Ishikawa (cell line): ENCODE measurements at regions not wholly inside any gene's neighbourhood (a gene's known extent, or its start where the extent isn't known, plus 50 kb on each side); places are given as distances from the start of the nearest gene placed in this dataset.

ENCODE experiments used
- CEBPB ChIP-seq: IDR thresholded peaks from 2 replicates; pipeline ENCODE4 v1.6.1; 2012
- CREB1 ChIP-seq: IDR thresholded peaks from 2 replicates; pipeline ENCODE4 v1.6.1; 2012; ENCODE audit warnings: low read depth
- EGR1 ChIP-seq: IDR thresholded peaks from 2 replicates; pipeline ENCODE4 v1.6.1; 2012
- EP300 ChIP-seq: IDR thresholded peaks from 2 replicates; pipeline ENCODE4 v1.6.1; 2012; ENCODE audit warnings: borderline replicate concordance
- FOXM1 ChIP-seq: IDR thresholded peaks from 2 replicates; pipeline ENCODE4 v1.6.1; 2012; ENCODE audit warnings: low read depth, borderline replicate concordance
- MAX ChIP-seq: IDR thresholded peaks from 2 replicates; pipeline ENCODE4 v1.6.1; 2012
- NFIC ChIP-seq: IDR thresholded peaks from 2 replicates; pipeline ENCODE4 v1.6.1; 2012
- RAD21 ChIP-seq: IDR thresholded peaks from 2 replicates; pipeline ENCODE4 v1.6.1; 2012; ENCODE audit warnings: low read depth
- TAF1 ChIP-seq: IDR thresholded peaks from 2 replicates; pipeline ENCODE4 v1.6.1; 2012; ENCODE audit warnings: low read depth, mild to moderate bottlenecking
- TCF12 ChIP-seq: IDR thresholded peaks from 2 replicates; pipeline ENCODE4 v1.6.1; 2012; ENCODE audit warnings: low read depth
- TEAD4 ChIP-seq: IDR thresholded peaks from 2 replicates; pipeline ENCODE4 v1.6.1; 2012
- YY1 ChIP-seq: IDR thresholded peaks from 2 replicates; pipeline ENCODE4 v1.6.1; 2012; ENCODE audit warnings: low read depth
- ZBTB7A ChIP-seq: IDR thresholded peaks from 2 replicates; pipeline ENCODE4 v1.6.1; 2012; ENCODE audit warnings: low read depth
- TF ChIP-seq, protein P1 (sequence below): IDR thresholded peaks from 2 replicates; pipeline ENCODE4 v1.6.1; 2012
- TF ChIP-seq, protein P2 (sequence below): IDR thresholded peaks from 2 replicates; pipeline ENCODE4 v1.6.1; 2012; ENCODE audit warnings: low read depth, mild to moderate bottlenecking

DNA sequence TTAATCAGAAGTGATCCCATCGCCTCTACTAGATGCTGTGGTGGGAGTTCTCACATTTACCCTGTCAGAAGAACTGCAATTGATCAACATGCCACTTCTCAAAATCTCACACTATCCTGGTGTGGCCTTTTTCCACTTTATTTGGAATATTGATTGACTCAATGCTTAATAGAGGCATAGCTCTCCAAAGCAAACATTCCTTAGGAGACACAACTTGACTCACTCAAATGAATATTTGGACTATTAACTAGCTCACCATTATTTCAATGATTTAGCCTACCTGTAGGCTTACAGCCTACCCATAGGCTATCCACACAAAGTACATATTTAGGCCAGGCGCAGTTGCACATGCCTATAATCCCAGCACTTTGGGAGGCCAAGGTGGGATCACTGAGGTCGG, 186.5 kb downstream of the KLHL28 start:
- TF ChIP-seq YY1 (no peak), EP300 (no peak), TCF12 (no peak), MAX (no peak), NFIC (no peak), EGR1 (no peak), FOXM1 (no peak), ZBTB7A (no peak), CREB1 (no peak), RAD21 (no peak), TAF1 (no peak), CEBPB (no peak), TEAD4 (no peak)
- TF ChIP-seq, protein P1, sequence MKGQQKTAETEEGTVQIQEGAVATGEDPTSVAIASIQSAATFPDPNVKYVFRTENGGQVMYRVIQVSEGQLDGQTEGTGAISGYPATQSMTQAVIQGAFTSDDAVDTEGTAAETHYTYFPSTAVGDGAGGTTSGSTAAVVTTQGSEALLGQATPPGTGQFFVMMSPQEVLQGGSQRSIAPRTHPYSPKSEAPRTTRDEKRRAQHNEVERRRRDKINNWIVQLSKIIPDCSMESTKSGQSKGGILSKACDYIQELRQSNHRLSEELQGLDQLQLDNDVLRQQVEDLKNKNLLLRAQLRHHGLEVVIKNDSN, result no peak
- TF ChIP-seq, protein P2, sequence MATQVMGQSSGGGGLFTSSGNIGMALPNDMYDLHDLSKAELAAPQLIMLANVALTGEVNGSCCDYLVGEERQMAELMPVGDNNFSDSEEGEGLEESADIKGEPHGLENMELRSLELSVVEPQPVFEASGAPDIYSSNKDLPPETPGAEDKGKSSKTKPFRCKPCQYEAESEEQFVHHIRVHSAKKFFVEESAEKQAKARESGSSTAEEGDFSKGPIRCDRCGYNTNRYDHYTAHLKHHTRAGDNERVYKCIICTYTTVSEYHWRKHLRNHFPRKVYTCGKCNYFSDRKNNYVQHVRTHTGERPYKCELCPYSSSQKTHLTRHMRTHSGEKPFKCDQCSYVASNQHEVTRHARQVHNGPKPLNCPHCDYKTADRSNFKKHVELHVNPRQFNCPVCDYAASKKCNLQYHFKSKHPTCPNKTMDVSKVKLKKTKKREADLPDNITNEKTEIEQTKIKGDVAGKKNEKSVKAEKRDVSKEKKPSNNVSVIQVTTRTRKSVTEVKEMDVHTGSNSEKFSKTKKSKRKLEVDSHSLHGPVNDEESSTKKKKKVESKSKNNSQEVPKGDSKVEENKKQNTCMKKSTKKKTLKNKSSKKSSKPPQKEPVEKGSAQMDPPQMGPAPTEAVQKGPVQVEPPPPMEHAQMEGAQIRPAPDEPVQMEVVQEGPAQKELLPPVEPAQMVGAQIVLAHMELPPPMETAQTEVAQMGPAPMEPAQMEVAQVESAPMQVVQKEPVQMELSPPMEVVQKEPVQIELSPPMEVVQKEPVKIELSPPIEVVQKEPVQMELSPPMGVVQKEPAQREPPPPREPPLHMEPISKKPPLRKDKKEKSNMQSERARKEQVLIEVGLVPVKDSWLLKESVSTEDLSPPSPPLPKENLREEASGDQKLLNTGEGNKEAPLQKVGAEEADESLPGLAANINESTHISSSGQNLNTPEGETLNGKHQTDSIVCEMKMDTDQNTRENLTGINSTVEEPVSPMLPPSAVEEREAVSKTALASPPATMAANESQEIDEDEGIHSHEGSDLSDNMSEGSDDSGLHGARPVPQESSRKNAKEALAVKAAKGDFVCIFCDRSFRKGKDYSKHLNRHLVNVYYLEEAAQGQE, result no peak

DNA sequence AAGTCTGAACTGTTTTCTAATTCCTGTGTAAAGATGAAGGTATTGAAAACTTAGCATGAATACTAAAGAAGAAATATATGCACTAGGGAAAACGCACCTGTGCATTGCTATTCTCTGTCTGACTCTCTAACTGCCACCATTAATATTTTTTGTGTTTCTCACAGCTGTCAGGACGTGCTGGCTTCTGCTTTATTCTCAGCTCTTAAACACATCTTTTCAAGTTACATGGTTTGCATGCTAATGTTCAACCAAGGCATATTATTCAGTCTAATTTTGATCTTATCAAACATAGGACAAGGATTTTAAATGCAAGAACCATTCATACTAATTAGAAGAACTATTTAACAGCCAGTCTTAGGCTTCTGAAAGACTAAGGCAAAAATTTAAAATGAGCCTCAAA, 187.4 kb downstream of the KLHL28 start:
- no peak for TF ChIP-seq FOXM1
- no peak for TF ChIP-seq EP300
- TF ChIP-seq, protein P1, result no peak
- TF ChIP-seq ZBTB7A, result no peak
- no peak for TF ChIP-seq MAX
- TF ChIP-seq RAD21, result no peak
- TF ChIP-seq CEBPB, result no peak
- TF ChIP-seq, protein P2, result no peak
- no peak for TF ChIP-seq EGR1
- TF ChIP-seq NFIC, result no peak
- TF ChIP-seq TEAD4, result no peak
- no peak for TF ChIP-seq TAF1
- TF ChIP-seq TCF12, result no peak
- no peak for TF ChIP-seq YY1
- no peak for TF ChIP-seq CREB1

- TF ChIP-seq CEBPB (no peak), NFIC (no peak), MAX (no peak), TEAD4 (no peak), EP300 (no peak)
- TF ChIP-seq, protein P1, result no peak
Measured at GRCh38 chr14:44771496-44771895, 190.3 kb downstream of the KLHL28 start.

GRCh38 chr14:44770201-44770600, 191.5 kb downstream of the KLHL28 start:
- TF ChIP-seq EP300 (no peak), TCF12 (no peak), YY1 (no peak), NFIC (no peak), RAD21 (no peak), EGR1 (no peak), CREB1 (no peak), TEAD4 (no peak), MAX (no peak), FOXM1 (no peak)
- TF ChIP-seq, protein P1, result no peak
- TF ChIP-seq, protein P2, result no peak
